Ovary (tissue), 3 donors: ENCODE measurements at regions not wholly inside any gene's neighbourhood (a gene's known extent, or its start where the extent isn't known, plus 50 kb on each side); places are given as distances from the start of the nearest gene placed in this dataset.

Experiments used
- CTCF ChIP-seq, 3 donors: fragments of 450-650 bp in 2 of 3; fragments of 200-600 bp in 1 of 3; IDR thresholded peaks; one replicate each; pipeline versions ENCODE4 v1.5.1 to v1.8.0; 2016 to 2022; ENCODE audit warnings: antibody characterized with exemption in 3 of 3, mild to moderate bottlenecking in 1 of 3
- EP300 ChIP-seq: sonication (generic); formaldehyde crosslinking; IDR thresholded peaks from one replicate; pipeline ENCODE4 v1.6.1; 2017; ENCODE audit warnings: antibody characterized with exemption
- donor health status: DM: no; HTN: no; CAD: no.

- TF ChIP-seq EP300: no peak
- no peak for TF ChIP-seq CTCF (IDR thresholded peaks at IDR 0.05)
Observed at GRCh38 chr16:26605626-26606271, 461.0 kb upstream of the C16orf82 start.
